CD8-positive, alpha-beta memory T cell (primary cell): ENCODE measurements at regions not wholly inside any gene's neighbourhood (a gene's known extent, or its start where the extent isn't known, plus 50 kb on each side); places are given as distances from the start of the nearest gene placed in this dataset.
"Not testable (repeated sequence)": the region's sequence is repeated elsewhere in the genome, so short reads cannot be mapped to it uniquely, and the experiment has no call there.

Experiments
- CTCF ChIA-PET: fragments of 350-600 bp; sonication (Branson Sonifier 250); formaldehyde crosslinking; loops from one replicate; lab custom pipeline; 2021; ENCODE audit warnings: antibody characterized with exemption; lab: Charles Lee
- POLR2A ChIA-PET: fragments of 350-600 bp; sonication (Branson Sonifier 250); formaldehyde crosslinking; loops from one replicate; lab custom pipeline; 2021; ENCODE audit warnings: antibody characterized with exemption; lab: Charles Lee
- DNase-seq, 5 donors: peaks; one replicate each; pipeline versions ENCODE4 v3.0.0 to v3.0.0-alpha.2; 2020 to 2022; ENCODE audit warnings: mixed read lengths in 1 of 5
- H3K27ac ChIP-seq: one replicate; pipeline ENCODE4 v1.7.0; 2013; ENCODE audit warnings: low read depth, mild to moderate bottlenecking, low read length, moderate library complexity
- H3K27me3 ChIP-seq: 2 replicates; pipeline ENCODE4 v1.7.0; 2013; ENCODE audit warnings: low read length, mild to moderate bottlenecking; ENCODE audit not compliant: insufficient read depth, poor library complexity, severe bottlenecking
- H3K36me3 ChIP-seq: 2 replicates; pipeline ENCODE4 v1.7.0; 2013; ENCODE audit warnings: mild to moderate bottlenecking, low read length, moderate library complexity; ENCODE audit not compliant: insufficient read depth
- H3K4me1 ChIP-seq: 2 replicates; pipeline ENCODE4 v1.7.0; 2013; ENCODE audit warnings: mild to moderate bottlenecking, low read length, moderate library complexity; ENCODE audit not compliant: insufficient read depth
- H3K4me3 ChIP-seq: 2 replicates; pipeline ENCODE4 v1.7.0; 2013; ENCODE audit warnings: mild to moderate bottlenecking, low read length
- H3K9me3 ChIP-seq: 2 replicates; pipeline ENCODE4 v1.7.0; 2013; ENCODE audit warnings: mild to moderate bottlenecking, low read length
- H3K27ac Mint-ChIP-seq, 8 donors: one replicate each; pipeline ENCODE4 v1.8.0; 2020 to 2021; ENCODE audit warnings: mixed read lengths in 8 of 8, mild to moderate bottlenecking in 6 of 8, inconsistent platforms in 3 of 8, moderate library complexity in 3 of 8
- H3K27me3 Mint-ChIP-seq, 2 donors: one replicate each; pipeline ENCODE4 v1.8.0; 2020 to 2021; ENCODE audit warnings: mixed read lengths in 2 of 2, mild to moderate bottlenecking in 1 of 2, moderate library complexity in 1 of 2
- H3K36me3 Mint-ChIP-seq, 3 donors: one replicate each; pipeline ENCODE4 v1.8.0; 2020 to 2021; ENCODE audit warnings: mixed read lengths in 3 of 3, inconsistent platforms in 1 of 3, mild to moderate bottlenecking in 1 of 3
- H3K4me1 Mint-ChIP-seq, 3 donors: one replicate each; pipeline ENCODE4 v1.8.0; 2020 to 2021; ENCODE audit warnings: mixed read lengths in 3 of 3, inconsistent platforms in 1 of 3, mild to moderate bottlenecking in 1 of 3
- H3K4me3 Mint-ChIP-seq, 7 donors: one replicate each; pipeline ENCODE4 v1.8.0; 2020 to 2021; ENCODE audit warnings: mixed read lengths in 7 of 7, mild to moderate bottlenecking in 6 of 7, moderate library complexity in 4 of 7, inconsistent platforms in 2 of 7
- H3K9me3 Mint-ChIP-seq, 5 donors: one replicate each; pipeline ENCODE4 v1.8.0; 2020 to 2022; ENCODE audit warnings: mixed read lengths in 5 of 5, mild to moderate bottlenecking in 3 of 5, moderate library complexity in 2 of 5, inconsistent platforms in 1 of 5

GRCh38 chr4:125179727-125180126, 135.0 kb upstream of the FAT4 start:
- Histone ChIP-seq H3K4me3 (no peak overlapping the region), H3K27me3 (no peaks in the 10 kb centered on the region), H3K27ac (no peak overlapping the region), H3K36me3 (no peaks in the 10 kb centered on the region), H3K9me3 (no peaks in the 10 kb centered on the region), H3K4me1 (no peaks in the 10 kb centered on the region)
- no peaks in the 10 kb centered on the region for H3K27me3 Mint-ChIP-seq
- CTCF ChIA-PET = no interaction called here
- no peak for DNase-seq
- H3K4me3 Mint-ChIP-seq = no peak overlapping the region
- peaks cover 0 to 20% (median 2%) of the 10 kb centered on the region in 5 donors for H3K9me3 Mint-ChIP-seq
- no peaks in the 10 kb centered on the region for H3K4me1 Mint-ChIP-seq
- POLR2A ChIA-PET = no interaction called here
- H3K27ac Mint-ChIP-seq = no peak overlapping the region
- no peaks in the 10 kb centered on the region for H3K36me3 Mint-ChIP-seq

- Mint-ChIP-seq H3K4me1 (no peaks in the 10 kb centered on the region), H3K27ac (no peak overlapping the region), H3K27me3 (no peaks in the 10 kb centered on the region), H3K36me3 (no peaks in the 10 kb centered on the region), H3K4me3 (no peak overlapping the region), H3K9me3 (peaks cover 0 to 27% (median 0%) of the 10 kb centered on the region in 5 donors)
- Histone ChIP-seq H3K9me3 (no peaks in the 10 kb centered on the region), H3K36me3 (no peaks in the 10 kb centered on the region), H3K4me1 (no peaks in the 10 kb centered on the region), H3K4me3 (no peak overlapping the region), H3K27me3 (no peaks in the 10 kb centered on the region), H3K27ac (no peak overlapping the region)
- ChIA-PET POLR2A (no interaction called here), CTCF (no interaction called here)
- DNase-seq = no peak
Measured at GRCh38 chr4:125169192-125169591, 145.6 kb upstream of the FAT4 start.

DNA sequence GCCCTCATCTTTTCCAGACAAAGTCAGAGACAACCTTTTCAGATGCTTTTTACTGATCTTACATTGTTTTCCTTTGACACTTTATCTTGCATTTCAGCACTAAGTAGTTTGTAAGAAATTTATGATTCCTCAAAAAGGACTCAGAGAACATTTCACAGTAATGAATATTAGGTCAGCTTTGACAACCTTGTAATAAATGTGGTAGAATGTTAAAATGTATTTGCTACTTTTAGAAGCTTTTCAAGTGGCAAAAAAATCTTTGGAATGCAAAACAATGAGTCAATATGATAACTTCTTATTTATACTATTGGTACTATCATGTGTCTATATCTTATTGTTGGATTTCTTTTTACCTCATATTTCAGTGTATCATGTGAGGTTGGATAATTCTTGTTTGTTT, 146.2 kb upstream of the FAT4 start:
- no peak for DNase-seq
- ChIA-PET POLR2A (no interaction called here), CTCF (no interaction called here)
- Histone ChIP-seq H3K4me1 (no peaks in the 10 kb centered on the region), H3K27me3 (no peaks in the 10 kb centered on the region), H3K36me3 (no peaks in the 10 kb centered on the region), H3K27ac (no peak overlapping the region), H3K9me3 (no peaks in the 10 kb centered on the region), H3K4me3 (no peak overlapping the region)
- Mint-ChIP-seq H3K27ac (no peak overlapping the region), H3K4me3 (no peak overlapping the region), H3K9me3 (peaks cover 0 to 27% (median under 1%) of the 10 kb centered on the region in 5 donors), H3K4me1 (no peaks in the 10 kb centered on the region), H3K27me3 (no peaks in the 10 kb centered on the region), H3K36me3 (no peaks in the 10 kb centered on the region)

DNA sequence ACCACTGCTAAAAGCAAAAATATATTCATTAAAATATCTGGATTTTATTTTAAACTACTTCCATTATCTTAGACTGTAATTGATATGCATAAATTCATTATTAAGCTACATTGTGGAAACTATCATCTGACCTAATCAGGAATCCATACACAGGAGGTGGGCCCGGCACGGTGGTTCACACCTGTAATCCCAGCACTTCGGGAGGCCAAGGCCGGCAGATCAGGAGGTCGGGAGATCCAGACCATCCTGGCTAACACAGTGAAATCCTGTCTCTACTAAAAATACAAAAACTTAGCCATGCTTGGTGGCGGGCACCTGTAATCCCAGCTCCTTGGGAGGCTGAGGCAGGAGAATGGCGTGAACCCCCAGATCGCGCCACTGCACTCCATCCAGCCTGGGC, 148.7 kb upstream of the FAT4 start:
- H3K4me1 Mint-ChIP-seq, H3K27me3 Mint-ChIP-seq, DNase-seq, H3K4me1 ChIP-seq, H3K27me3 ChIP-seq, H3K4me3 Mint-ChIP-seq, H3K36me3 Mint-ChIP-seq, CTCF ChIA-PET, H3K27ac ChIP-seq, H3K36me3 ChIP-seq, H3K27ac Mint-ChIP-seq, POLR2A ChIA-PET, H3K4me3 ChIP-seq, H3K9me3 ChIP-seq: not testable (repeated sequence)
- peaks cover 0 to 33% (median 2%) of the 10 kb centered on the region in 5 donors for H3K9me3 Mint-ChIP-seq

- Histone ChIP-seq H3K4me1 (no peaks in the 10 kb centered on the region), H3K9me3 (no peaks in the 10 kb centered on the region), H3K27me3 (no peaks in the 10 kb centered on the region), H3K27ac (no peak overlapping the region), H3K36me3 (no peaks in the 10 kb centered on the region), H3K4me3 (no peak overlapping the region)
- no peak for DNase-seq
- CTCF ChIA-PET = no interaction called here
- Mint-ChIP-seq H3K27me3 (no peaks in the 10 kb centered on the region), H3K27ac (no peak overlapping the region), H3K9me3 (peaks cover 0 to 28% (median 4%) of the 10 kb centered on the region in 5 donors), H3K4me1 (no peaks in the 10 kb centered on the region), H3K36me3 (no peaks in the 10 kb centered on the region), H3K4me3 (no peak overlapping the region)
- POLR2A ChIA-PET = no interaction called here
Measured at GRCh38 chr4:125159001-125159400, 155.8 kb upstream of the FAT4 start.

DNA sequence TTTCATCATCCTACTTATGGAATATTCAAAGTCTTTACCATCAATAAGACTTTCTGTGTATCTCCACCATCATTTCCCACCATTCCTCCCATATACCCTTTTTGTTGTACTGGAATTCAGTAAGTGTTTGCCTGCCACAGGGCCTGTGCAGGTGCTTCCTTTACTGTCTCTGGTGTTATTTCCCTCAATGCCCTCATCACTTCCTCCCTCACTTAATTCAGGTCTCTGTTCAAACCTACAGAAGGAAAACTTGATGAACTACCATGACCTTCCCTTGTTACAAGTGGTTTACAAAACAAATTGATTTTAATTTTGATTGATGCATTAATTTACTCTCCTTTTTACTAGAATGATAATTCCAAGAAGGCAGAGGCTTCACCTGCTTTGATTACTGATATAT, 159.5 kb upstream of the FAT4 start:
- no peak overlapping the region for H3K27ac ChIP-seq
- Mint-ChIP-seq H3K27me3 (no peaks in the 10 kb centered on the region), H3K4me3 (no peak overlapping the region), H3K27ac (no peak overlapping the region), H3K9me3 (peaks cover under 1 to 12% (median 2%) of the 10 kb centered on the region in 5 donors), H3K36me3 (no peaks in the 10 kb centered on the region), H3K4me1 (no peaks in the 10 kb centered on the region)
- CTCF ChIA-PET = no interaction called here
- H3K36me3 ChIP-seq = no peaks in the 10 kb centered on the region
- no peaks in the 10 kb centered on the region for H3K4me1 ChIP-seq
- H3K9me3 ChIP-seq = no peaks in the 10 kb centered on the region
- no peaks in the 10 kb centered on the region for H3K27me3 ChIP-seq
- no peak for DNase-seq
- no peak overlapping the region for H3K4me3 ChIP-seq
- POLR2A ChIA-PET = no interaction called here

- no peaks in the 10 kb centered on the region for H3K9me3 ChIP-seq
- peaks cover 0 to 17% (median 0%) of the 10 kb centered on the region in 5 donors for H3K9me3 Mint-ChIP-seq
- no peaks in the 10 kb centered on the region for H3K4me1 ChIP-seq
- ChIA-PET POLR2A (no interaction called here), CTCF (no interaction called here)
- H3K4me3 ChIP-seq = no peak overlapping the region
- no peak for DNase-seq
- H3K27ac Mint-ChIP-seq = no peak overlapping the region
- no peaks in the 10 kb centered on the region for H3K4me1 Mint-ChIP-seq
- no peaks in the 10 kb centered on the region for H3K27me3 Mint-ChIP-seq
- H3K4me3 Mint-ChIP-seq = no peak overlapping the region
- H3K27me3 ChIP-seq = no peaks in the 10 kb centered on the region
- H3K36me3 ChIP-seq = no peaks in the 10 kb centered on the region
- H3K27ac ChIP-seq = no peak overlapping the region
- no peaks in the 10 kb centered on the region for H3K36me3 Mint-ChIP-seq
Measured at GRCh38 chr4:125140966-125141495, 173.7 kb upstream of the FAT4 start.

- CTCF ChIA-PET = no interaction called here
- Mint-ChIP-seq H3K36me3 (no peaks in the 10 kb centered on the region), H3K27me3 (no peaks in the 10 kb centered on the region), H3K27ac (no peak overlapping the region), H3K4me3 (no peak overlapping the region), H3K4me1 (no peaks in the 10 kb centered on the region), H3K9me3 (peaks cover 0 to 20% (median 2%) of the 10 kb centered on the region in 5 donors)
- Histone ChIP-seq H3K27ac (no peak overlapping the region), H3K9me3 (no peaks in the 10 kb centered on the region), H3K36me3 (no peaks in the 10 kb centered on the region), H3K27me3 (no peaks in the 10 kb centered on the region), H3K4me1 (no peaks in the 10 kb centered on the region), H3K4me3 (no peak overlapping the region)
- no peak for DNase-seq
- POLR2A ChIA-PET = no interaction called here
Measured at GRCh38 chr4:125135652-125136051, 179.1 kb upstream of the FAT4 start.

- Mint-ChIP-seq H3K9me3 (peaks cover 0 to 11% (median 0%) of the 10 kb centered on the region in 5 donors), H3K27me3 (no peaks in the 10 kb centered on the region), H3K36me3 (no peaks in the 10 kb centered on the region), H3K27ac (no peak overlapping the region), H3K4me3 (no peak overlapping the region), H3K4me1 (no peaks in the 10 kb centered on the region)
- CTCF ChIA-PET = no interaction called here
- Histone ChIP-seq H3K4me3 (no peak overlapping the region), H3K9me3 (no peaks in the 10 kb centered on the region), H3K36me3 (no peaks in the 10 kb centered on the region), H3K4me1 (no peaks in the 10 kb centered on the region), H3K27me3 (no peaks in the 10 kb centered on the region), H3K27ac (no peak overlapping the region)
- no peak for DNase-seq
- POLR2A ChIA-PET = no interaction called here
Measured at GRCh38 chr4:125132729-125133128, 182.0 kb upstream of the FAT4 start.
